OCI-LY1 (cell line): ENCODE measurements at regions not wholly inside any gene's neighbourhood (a gene's known extent, or its start where the extent isn't known, plus 50 kb on each side); places are given as distances from the start of the nearest gene placed in this dataset.

Experiments used
- H2AFZ ChIP-seq: fragments of 200-600 bp; sonication (generic), shearing (Covaris generic); 2 replicates; pipeline ENCODE4 v1.6.0; 2014; ENCODE audit warnings: antibody characterized with exemption, mild to moderate bottlenecking, low read length
- H3F3A ChIP-seq: fragments of 200-600 bp; sonication (generic), shearing (Covaris generic); 2 replicates; pipeline ENCODE4 v1.6.0; 2014; ENCODE audit warnings: mild to moderate bottlenecking, antibody characterized with exemption, low read length, moderate library complexity; ENCODE audit not compliant: insufficient read depth
- H3K27ac ChIP-seq: fragments of 200-600 bp; sonication (generic); 2 replicates; pipeline ENCODE4 v1.5.1; 2014; ENCODE audit warnings: low read length, mixed run types, mild to moderate bottlenecking, low read depth; ENCODE audit not compliant: poor library complexity, severe bottlenecking
- H3K27me3 ChIP-seq: fragments of 200-600 bp; sonication (generic); 2 replicates; pipeline ENCODE4 v1.6.0; 2014; ENCODE audit warnings: antibody characterized with exemption, mild to moderate bottlenecking, low read length, moderate library complexity; ENCODE audit not compliant: insufficient read depth
- H3K36me3 ChIP-seq: fragments of 200-600 bp; sonication (generic); 2 replicates; pipeline ENCODE4 v1.6.1; 2014; ENCODE audit warnings: mild to moderate bottlenecking, antibody characterized with exemption, low read length, moderate library complexity, mixed read lengths; ENCODE audit not compliant: insufficient read depth
- H3K4me1 ChIP-seq: fragments of 200-600 bp; sonication (generic); 2 replicates; pipeline ENCODE4 v1.5.1; 2014; ENCODE audit warnings: mild to moderate bottlenecking, low read length, moderate library complexity; ENCODE audit not compliant: insufficient read depth, severe bottlenecking
- H3K4me2 ChIP-seq: fragments of 200-600 bp; sonication (generic), shearing (Covaris generic); 2 replicates; pipeline ENCODE4 v1.6.1; 2014; ENCODE audit warnings: low read length
- H3K4me3 ChIP-seq: fragments of 200-600 bp; sonication (generic); 2 replicates; pipeline ENCODE4 v1.5.1; 2014; ENCODE audit warnings: low read length, low read depth, mild to moderate bottlenecking, mixed read lengths; ENCODE audit not compliant: poor library complexity, severe bottlenecking
- H3K79me2 ChIP-seq: fragments of 200-600 bp; shearing (Covaris generic); 2 replicates; pipeline ENCODE4 v1.6.1; 2016; ENCODE audit warnings: mixed run types, low read length, mixed read lengths; ENCODE audit not compliant: insufficient read depth
- H3K9ac ChIP-seq: fragments of 200-600 bp; sonication (generic), shearing (Covaris generic); 2 replicates; pipeline ENCODE4 v1.6.1; 2014; ENCODE audit warnings: mild to moderate bottlenecking, low read length, mixed read lengths
- H3K9me2 ChIP-seq: fragments of 200-600 bp; sonication (generic), shearing (Covaris generic); 2 replicates; pipeline ENCODE4 v1.6.1; 2014; ENCODE audit warnings: low read depth, mild to moderate bottlenecking, low read length, mixed read lengths
- H3K9me3 ChIP-seq: fragments of 200-600 bp; shearing (Covaris generic); 2 replicates; pipeline ENCODE4 v1.6.1; 2014; ENCODE audit warnings: low read length, mixed read lengths
- H4K20me1 ChIP-seq: fragments of 200-600 bp; sonication (generic), shearing (Covaris generic); 2 replicates; pipeline ENCODE4 v1.6.0; 2016; ENCODE audit warnings: mild to moderate bottlenecking, low read length; ENCODE audit not compliant: insufficient read depth
- CTCF ChIP-seq: fragments of 200-600 bp; sonication (generic), shearing (Covaris generic); IDR thresholded peaks from 2 replicates; pipeline ENCODE4 v1.5.1; 2017; ENCODE audit warnings: mild to moderate bottlenecking, antibody characterized with exemption, low read length, moderate library complexity, mixed read lengths
- EZH2 ChIP-seq: fragments of 200-600 bp; sonication (generic), shearing (Covaris generic); IDR thresholded peaks from 2 replicates; pipeline ENCODE4 v1.8.0; 2017; ENCODE audit warnings: borderline replicate concordance, mixed run types, mild to moderate bottlenecking, antibody characterized with exemption, low read length, moderate library complexity, mixed read lengths

- H3K9ac ChIP-seq, result no peak overlapping the region
- no peak overlapping the region for H3K27ac ChIP-seq
- H3K79me2 ChIP-seq, result no peaks in the 10 kb centered on the region
- H3K9me2 ChIP-seq, result no peaks in the 10 kb centered on the region
- no peak overlapping the region for H3K4me2 ChIP-seq
- H3F3A ChIP-seq, result no peaks in the 10 kb centered on the region
- no peaks in the 10 kb centered on the region for H3K4me1 ChIP-seq
- H3K4me3 ChIP-seq, result no peak overlapping the region
- H4K20me1 ChIP-seq, result no peaks in the 10 kb centered on the region
- H3K36me3 ChIP-seq, result no peaks in the 10 kb centered on the region
- H2AFZ ChIP-seq, result no peak overlapping the region
- H3K9me3 ChIP-seq, result no peaks in the 10 kb centered on the region
- TF ChIP-seq CTCF (no peak), EZH2 (no peak)
- peaks cover 4% of the 10 kb centered on the region; the same call in 1 of the 2 replicates for H3K27me3 ChIP-seq
These were observed 239.0 kb downstream of the SYK start for GRCh38 chr9:91040371-91041215.

GRCh38 chr9:91042024-91042423 lies 240.4 kb downstream of the SYK start:
- Histone ChIP-seq H3K27ac (no peak overlapping the region), H2AFZ (no peak overlapping the region), H3K27me3 (peaks cover 4% of the 10 kb centered on the region; the same call in 1 of the 2 replicates), H3K9me3 (no peaks in the 10 kb centered on the region), H3K36me3 (no peaks in the 10 kb centered on the region), H3K79me2 (no peaks in the 10 kb centered on the region), H3K4me2 (no peak overlapping the region), H3F3A (no peaks in the 10 kb centered on the region), H3K4me3 (no peak overlapping the region), H4K20me1 (no peaks in the 10 kb centered on the region), H3K9me2 (no peaks in the 10 kb centered on the region), H3K4me1 (no peaks in the 10 kb centered on the region), H3K9ac (no peak overlapping the region)
- TF ChIP-seq EZH2 (no peak), CTCF (no peak)

GRCh38 chr9:91042541-91042940 lies 240.9 kb downstream of the SYK start:
- Histone ChIP-seq H4K20me1 (no peaks in the 10 kb centered on the region), H3K9me2 (no peaks in the 10 kb centered on the region), H3K4me1 (no peaks in the 10 kb centered on the region), H3K4me3 (no peak overlapping the region), H3K27me3 (peaks cover 4% of the 10 kb centered on the region; the same call in 1 of the 2 replicates), H2AFZ (no peak overlapping the region), H3K27ac (no peak overlapping the region), H3K9me3 (no peaks in the 10 kb centered on the region), H3K79me2 (no peaks in the 10 kb centered on the region), H3K4me2 (no peak overlapping the region), H3K9ac (no peak overlapping the region), H3K36me3 (no peaks in the 10 kb centered on the region), H3F3A (no peaks in the 10 kb centered on the region)
- TF ChIP-seq CTCF (no peak), EZH2 (no peak)
